ENCODE measurements at regions not wholly inside any gene's neighbourhood (a gene's known extent, or its start where the extent isn't known, plus 50 kb on each side); places are given as distances from the start of the nearest gene placed in this dataset.

DNA sequence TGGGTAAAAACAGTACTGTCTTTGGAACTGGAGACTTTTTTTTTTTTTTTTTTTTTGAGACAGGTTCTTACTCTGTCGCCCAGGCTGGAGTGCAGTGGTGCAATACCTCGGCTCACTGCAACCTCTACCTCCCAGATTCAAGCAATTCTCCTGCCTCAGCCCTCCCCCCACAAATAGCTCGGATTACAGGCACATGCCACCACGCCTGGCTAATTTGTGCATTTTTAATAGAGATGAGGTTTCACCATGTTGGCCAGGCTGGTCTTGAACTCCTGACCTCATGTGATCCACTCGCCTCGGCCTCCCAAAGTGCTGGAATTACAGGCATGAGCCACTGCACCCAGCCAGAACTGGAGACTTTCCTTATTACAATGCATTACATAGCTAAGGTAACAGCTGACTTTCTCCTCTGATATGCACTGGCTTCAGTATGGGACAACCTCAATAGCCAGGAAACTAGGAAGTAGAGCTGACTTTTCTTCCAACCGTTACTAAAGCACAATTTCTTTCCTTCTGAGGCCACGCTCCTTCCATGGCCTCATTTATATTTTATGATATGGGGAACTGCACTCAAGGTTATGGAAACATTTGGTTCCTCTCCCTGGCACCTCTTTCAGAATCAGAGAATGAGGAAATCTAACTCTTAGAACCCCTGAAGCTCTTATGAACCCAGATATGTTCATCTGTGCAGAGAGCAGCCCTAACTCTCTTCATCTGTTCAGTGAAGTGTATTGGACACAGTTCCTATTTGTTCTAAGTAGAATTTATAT lies 53.5 kb upstream of the FAM9B start:
- DNase-seq, result no peak

DNA sequence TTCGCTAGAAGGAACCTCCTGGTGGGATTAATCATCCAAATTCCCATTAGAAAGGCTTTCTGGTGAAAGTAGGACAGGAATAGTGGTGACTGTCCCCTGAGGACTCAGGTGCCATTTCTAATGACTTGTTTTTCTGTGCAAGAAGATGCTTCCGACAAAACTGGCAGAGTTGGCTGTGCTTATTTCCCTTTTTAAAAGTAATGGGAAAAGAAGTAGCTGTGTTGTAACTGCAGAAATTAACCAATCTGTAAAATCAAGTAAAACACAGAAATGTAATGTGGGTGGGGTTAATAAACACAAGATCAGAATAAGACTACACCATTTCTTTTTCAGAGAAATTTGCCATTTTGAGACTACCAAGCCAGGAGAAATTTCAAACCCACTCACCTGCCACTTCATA lies 55.0 kb upstream of the FAM9B start:
- DNase-seq, result no peak

DNA sequence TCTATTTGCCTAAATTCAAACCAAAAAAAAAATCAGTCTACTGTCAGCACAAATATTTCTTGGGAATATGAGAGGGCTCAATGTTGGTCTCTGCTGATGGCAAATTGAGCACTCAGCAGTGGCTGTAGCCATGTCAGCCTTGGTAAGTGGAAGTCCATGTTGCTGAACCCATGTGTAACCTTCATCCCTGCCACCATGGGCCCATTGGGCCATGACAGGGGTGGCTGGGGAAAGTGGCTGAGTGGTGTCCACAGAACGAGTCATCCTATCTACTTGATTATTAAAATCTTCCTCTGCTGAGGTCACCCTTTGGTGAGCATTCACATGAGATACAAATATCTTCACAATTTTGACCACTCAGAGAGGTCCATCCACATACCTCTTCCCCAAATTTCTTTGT lies 56.8 kb upstream of the FAM9B start:
- DNase-seq, result no peak

DNA sequence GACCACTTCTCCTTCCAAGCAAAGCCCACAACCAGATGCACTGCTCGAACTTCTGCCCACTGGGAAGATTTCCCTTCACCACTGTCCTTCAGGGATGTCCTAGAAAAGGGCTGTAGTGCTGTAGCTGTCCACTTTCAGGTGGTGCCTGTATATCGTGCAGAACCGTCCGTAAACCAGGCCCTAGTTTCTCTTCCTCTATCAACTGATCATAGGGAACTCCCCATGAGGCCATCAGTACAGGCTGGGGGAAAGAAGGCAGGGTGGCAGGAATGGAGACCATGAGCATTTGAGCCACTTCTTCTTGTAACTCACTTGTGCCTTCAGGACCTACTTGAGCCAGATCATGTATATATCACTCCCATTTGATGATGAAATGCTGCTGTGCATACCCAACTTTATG lies 57.3 kb upstream of the FAM9B start:
- DNase-seq, result no peak

DNA sequence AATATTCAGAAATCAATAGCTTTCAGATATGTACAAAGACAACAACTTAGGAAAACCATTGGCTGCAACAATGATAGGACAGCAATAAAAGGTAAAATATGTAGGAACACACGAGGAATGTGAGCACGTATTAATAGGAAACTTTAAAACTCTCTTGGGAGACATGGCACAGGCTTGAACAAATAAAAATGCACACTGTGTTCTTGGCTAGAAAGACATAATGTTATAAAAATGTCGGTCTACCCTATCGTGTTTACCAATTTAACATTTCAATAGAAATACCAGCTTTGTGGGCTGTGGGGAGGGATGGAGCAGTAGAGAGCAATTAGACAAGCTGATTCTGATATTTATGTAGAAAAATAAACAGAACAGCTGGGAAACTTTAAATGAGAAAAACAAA lies 69.0 kb upstream of the FAM9B start:
- DNase-seq, result no peak

DNA sequence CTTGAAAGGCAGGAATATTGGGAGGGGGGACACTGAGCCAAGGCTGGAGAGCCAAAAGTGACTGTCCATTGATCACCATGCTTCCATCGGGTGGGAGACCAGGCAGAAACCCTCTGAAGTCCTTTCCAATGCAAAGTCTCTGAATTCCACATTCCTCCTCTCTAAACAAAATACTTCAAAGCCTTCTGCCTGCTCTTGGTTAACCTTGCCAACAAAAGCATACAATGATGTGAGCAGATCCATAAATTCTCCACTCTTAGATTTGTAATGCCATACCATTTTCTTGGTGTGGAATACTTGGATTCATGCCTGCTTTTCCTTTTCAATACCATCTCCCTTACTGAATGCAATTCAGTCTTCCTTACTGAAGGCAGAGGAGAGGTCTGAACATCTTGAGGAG lies 74.1 kb upstream of the FAM9B start:
- DNase-seq, result no peak

DNA sequence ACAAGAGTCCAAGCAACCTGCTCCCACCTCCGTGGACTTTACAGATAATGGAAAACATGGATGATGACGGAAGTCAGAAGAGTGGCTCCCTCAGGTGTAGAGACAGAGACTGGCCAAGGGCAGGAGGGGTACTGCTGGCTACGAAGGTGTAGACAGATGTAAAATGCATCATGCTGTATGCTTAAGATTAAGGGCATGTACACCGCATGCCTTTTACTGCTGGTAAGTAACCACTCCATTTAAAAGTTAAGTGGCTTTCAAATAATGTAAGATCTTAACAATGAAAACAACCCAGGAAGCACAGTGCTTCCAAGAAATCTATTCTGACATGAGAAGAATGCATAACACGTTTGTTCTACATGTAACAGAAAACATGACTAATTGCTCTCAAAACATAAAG lies 76.9 kb upstream of the FAM9B start:
- DNase-seq, result no peak

DNA sequence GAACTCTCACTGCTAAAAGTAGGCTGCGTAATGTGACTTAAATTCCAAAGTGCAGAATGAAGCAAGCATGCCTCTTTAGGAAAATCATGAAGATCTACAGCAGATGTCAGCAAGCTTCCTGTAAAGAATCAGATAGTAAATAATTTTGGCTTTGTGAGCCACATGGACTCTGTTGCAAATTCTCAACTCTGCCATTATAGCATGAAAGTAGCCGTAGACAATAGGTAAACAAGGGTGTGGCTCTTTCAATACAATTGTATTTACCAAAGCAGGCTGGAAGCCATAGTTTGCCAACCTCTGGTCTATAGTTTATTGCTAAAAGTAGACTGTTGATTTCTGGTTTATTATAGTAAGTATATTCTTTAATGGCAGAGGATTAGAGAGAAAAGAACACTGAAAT lies 80.3 kb upstream of the FAM9B start:
- DNase-seq, result no peak

DNA sequence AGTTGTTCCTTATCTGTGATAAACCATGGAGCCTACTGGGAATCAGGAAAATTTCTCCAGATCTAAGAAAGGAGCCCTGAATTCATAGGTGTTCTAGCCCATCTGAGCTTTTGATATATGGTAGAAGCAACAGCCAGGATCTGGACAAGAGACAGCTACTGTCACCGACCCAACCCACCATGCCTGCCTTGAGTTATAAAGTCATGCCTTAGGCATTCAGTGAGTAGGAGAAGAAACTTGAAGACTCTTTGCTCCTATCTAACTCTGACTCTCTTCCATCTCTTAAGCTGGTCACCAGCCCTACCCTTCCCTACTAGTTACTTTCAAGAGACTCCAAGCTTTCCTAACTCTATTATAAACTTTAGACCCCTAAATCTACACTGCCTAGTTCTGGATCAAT lies 83.9 kb upstream of the FAM9B start:
- no peak for DNase-seq

DNA sequence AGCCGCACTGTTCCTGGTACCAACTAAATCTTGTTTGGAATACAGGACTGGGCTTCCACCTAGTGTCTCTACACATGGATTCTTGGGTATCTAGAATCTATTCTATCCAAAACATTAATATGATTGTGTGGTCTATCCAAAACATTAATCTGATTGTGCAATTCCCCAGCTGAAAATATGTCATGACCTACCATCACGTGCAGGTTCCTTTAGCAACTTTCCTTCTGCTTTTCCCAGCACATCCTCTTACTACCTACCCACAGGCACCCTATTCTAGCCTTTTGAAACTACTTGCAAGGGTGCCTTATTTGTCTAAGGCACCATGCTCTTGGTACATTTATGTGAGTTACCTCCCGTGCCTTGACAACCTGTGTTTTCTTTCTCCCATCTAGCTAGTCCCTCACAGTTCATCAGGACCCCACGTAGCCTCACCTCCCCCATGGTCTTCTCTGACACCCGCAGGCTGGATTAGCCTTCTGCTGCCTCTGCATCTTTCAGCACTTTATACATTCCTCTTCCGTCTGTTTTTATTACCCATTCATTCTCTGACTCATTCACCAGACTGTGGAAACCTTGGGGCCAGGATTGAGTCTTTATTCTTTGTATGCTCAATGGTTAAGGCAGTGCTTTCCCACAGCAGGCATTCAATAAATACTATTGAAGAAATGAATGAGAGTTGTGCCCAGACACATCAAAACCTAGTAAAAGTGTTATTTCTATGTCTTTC lies 88.8 kb upstream of the FAM9B start:
- DNase-seq, result no peak

DNA sequence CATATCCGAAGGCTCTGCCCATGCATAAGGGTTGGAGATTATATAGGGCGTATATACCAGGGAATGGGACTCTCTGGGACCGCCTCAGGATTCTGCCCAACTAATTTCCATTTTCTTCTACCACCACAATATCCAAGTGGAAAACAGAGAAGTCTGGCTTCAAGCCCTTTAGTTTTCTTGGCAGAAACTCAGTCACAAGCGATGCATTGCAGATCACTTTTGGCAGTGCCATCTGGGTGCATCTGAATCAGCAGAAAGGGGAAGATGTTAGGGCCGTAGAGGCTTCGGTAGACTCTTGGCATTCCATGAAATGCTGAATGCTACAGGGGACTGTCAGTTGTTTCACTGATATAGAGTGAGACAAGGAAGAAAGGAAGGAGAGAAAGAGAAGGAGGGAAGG lies 94.1 kb upstream of the FAM9B start:
- DNase-seq, result no peak

DNA sequence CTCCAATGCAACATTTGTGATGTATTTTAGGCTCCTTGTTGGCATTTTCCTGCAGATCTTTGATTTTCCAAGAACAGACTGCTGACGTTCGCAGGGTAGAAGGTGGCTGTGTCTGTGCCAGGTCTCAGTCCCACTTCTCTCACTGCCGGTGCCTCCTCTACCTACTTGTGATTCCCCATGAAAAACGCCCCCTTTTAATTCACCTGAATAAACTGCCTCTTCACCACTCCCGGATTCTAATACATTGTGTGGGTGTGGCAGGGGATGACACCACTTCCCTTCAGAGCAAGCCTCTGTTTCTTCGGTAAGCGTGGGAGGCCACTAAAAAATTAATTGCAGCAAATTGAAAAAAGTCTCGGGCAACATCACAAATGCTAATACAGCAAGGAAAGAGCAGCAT lies 96.1 kb upstream of the FAM9B start:
- DNase-seq, result no peak

DNA sequence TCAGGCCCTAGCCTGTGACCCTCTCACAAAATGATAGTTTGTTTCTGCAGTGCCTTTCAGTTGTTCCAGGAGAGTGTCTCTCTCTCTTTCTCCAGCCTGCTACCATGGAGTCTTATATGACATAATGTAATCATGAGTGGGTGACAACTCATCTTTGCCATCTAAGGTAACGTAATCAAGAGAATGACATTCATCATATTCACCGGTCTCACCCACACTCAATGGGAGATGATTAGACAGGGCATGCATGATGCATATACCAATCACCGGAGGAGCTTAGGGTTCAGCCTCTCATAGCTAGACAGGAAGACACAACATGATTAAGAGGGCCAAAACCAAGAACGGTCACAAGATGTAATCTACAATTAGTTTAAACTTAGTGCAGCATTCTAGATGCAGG lies 97.1 kb upstream of the FAM9B start:
- no peak for DNase-seq

DNA sequence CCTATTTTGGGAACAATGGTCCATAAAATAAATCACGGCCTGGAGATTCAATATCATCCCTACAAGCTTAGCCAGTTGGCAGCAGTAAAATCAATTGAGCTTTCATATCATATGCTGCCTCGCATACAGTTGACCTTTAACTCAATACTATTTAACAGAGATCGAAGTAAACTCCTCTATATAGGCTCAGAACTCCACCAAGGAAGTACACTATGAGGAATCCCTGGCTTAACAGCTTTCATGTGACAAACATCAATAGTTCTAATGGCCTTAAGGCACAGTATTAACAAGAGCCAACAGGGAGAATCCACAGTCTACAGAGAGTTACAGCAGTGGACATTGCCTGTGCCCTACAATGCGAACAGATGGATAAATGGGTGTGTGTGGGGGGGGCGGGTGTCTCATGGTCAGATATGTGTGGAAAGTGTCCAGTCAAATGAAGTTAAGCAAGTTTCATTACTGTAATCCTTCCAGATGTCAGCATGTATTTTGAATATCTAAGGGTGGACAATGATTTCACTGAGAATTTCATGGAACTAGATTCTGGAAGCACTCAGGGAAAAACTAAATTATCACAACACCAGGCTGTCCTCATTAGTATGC lies 98.2 kb upstream of the FAM9B start:
- no peak for DNase-seq

DNA sequence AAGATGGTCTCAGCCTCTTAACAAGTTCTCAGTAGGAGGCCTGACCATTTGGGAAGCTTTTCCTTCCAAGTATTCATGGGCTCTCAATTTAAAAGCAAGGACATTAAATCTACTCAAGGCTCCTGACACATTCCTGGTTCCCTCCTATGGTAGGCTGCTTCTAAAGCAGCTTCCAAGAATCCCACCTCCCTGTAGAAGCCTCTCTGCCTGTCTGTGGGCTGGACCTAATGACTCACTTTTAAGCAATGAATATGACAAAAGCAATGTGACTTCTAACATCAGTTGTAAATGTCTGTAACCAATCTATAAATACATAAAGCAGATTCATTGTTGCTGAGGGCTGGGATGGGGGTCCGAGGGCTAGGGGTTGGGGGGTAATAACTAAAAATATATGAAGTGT lies 99.5 kb upstream of the FAM9B start:
- DNase-seq, result no peak

DNA sequence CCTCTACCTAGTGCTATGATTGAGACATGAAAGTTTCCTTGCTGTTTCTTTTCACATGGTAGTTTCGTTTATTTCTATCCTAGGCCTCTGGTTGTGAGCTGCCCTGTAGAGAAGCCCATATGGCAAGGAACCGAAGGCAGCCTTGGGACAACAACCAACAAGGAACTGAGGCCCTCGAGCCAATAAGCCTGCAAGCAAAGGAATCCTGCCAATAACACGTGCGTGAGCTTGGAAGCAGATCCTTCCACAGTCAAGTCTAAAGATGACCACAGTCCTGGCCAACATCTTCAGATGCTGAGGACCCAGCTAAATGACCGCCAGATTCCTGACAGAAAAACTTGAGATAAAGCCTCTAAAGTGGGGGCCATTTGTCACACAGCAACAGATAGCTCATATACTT lies 100.4 kb upstream of the FAM9B start:
- DNase-seq, result no peak

DNA sequence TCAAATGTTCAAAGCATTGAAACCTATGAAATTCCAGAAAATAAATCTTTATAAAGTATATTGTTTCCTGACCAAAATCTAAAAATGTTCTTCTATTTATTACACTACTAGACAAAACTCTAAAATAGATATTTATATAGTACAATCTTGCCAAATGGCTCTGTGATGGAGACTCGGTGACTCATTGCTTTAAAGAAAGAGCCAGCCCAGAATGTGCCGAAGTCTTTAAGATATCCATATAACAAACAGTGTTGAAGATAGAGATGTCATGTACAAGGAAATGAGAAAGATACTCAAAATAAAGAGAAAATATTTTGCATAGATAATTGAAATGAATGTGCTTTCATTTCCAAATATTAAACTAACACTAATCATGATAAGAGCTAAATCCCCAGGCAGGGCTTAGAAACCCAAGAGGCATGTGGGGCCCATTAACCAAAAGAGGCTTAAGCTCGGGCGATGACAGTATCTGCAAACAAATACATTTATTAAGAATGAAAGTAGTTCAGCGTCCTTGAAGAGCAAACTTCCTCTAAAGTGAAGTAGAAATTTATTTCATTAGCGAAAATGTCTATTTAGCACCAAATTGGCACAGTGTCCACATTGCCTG lies 102.1 kb upstream of the FAM9B start:
- DNase-seq, result no peak

DNA sequence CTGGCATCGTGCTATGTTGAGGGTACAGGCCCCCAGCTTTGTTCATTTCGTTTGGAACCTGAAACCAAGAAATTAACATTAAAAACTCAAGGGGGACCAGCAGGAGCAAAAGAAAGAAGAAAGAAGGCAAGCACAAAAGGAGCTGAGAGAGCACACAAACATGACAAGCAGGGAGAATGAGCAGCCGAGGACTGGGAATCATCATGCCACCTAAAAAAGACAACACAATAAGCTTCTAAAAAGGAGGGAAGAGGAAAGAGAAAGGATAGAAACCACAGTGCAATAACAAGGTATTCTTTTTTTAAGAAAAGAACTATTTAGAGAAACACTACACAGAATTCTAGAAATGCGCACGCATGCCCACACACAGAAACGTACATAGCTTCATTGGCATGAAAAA lies 103.2 kb upstream of the FAM9B start:
- no peak for DNase-seq

DNA sequence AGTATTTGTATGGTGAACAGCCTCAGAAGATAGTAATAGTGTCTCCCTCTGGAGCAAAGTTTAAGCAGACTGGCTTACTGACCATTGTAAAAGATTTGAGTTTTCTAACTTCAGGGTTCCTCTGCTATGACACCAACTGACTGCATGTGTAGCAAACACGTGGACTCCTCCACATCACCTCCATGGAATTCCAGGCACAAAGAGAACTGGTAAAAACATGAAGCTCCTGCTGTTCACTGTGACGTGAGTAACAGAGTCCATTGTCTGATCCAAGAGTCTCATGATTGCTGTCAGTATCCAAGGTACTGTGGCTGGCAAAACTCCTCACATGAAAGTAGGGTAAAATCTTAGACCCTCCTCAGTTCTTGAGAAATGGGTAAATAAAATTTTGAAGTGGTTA lies 107.6 kb upstream of the FAM9B start:
- DNase-seq, result no peak

DNA sequence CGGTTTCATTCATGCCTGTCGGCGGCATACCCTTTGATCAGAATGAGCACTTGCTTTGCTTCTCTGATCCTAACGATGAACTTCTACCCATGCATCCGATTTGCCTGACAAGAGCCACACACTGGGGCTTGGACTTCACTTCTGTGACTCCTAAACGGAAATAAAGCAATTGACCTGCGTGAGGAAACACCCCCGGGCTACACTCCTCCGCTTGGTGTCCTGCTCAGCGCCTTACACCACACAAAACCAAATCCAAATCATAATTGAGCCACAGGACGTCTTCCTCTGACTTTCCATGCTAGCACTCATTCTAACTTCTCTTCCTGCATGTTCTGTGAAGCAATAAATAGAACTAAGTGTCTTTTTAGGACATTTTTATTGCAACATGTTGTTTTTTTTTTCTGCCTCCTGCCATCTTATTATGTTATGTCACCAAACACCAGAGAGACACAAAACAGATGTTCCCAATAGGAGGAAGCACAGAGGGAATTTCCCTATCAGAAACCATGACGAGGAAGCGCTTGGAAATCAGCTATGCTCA lies 110.8 kb upstream of the FAM9B start:
- no peak for DNase-seq

DNA sequence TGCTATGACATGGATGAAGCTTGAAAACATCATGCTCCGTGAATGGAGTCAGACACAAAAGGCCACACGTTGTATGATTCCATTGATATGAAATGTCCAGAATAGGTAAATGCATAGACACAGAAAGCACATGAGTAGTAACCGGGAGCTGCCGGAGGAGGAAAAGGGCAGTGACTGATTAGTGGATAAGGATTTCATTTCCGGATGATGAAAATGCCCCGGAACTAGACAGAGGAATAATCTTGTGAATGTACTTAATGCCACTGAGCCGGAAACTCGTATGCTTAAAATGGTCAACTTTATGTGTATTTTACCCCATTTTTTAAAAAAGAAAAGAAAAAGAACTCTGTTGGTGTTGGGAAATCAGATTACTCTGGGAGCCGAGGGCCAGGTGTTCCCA lies 112.7 kb upstream of the FAM9B start:
- no peak for DNase-seq

DNA sequence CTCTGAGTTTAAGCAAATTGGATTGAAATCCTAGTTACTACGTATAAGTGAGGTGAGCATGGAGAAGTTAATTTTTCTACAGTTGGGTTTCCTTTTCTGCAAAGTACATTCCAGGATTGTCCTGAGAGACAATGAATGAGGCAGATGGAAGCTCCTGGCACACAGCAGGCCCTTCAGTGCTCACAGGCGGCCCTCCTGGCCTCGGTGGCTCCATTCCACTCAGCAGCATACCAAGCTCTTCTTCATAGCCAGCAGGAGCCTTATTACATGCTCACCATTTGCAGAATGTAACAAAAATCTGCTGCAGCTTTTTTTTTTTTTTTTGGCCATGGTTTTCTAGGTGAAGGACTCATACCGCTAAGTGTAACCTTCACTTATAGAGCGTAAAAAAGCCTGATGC lies 113.2 kb upstream of the FAM9B start:
- DNase-seq, result no peak

DNA sequence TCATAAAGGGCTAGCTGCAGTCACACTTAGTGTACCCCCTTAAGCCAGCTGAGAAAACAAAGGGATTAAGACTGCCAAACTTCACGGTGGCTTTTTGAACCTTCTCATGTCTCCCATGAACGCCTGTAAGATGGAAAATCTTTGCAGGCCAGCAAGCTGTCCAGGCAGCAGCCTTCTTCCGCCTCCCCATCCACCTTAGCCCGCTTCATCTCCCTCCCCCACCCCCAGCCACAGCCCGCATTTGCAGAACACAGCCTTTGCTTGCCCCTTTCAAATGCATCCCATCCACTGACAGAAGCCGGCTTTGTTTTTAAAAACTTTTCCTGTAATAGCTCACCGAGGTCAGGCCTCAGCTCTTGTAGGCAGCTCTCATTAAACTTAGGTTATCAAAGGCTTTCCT lies 113.8 kb upstream of the FAM9B start:
- DNase-seq, result no peak
